KMS-11 (cell line): ENCODE measurements at regions not wholly inside any gene's neighbourhood (a gene's known extent, or its start where the extent isn't known, plus 50 kb on each side); places are given as distances from the start of the nearest gene placed in this dataset.

ENCODE experiments used
- H2AFZ ChIP-seq: fragments of 200-600 bp; sonication (generic); 2 replicates; pipeline ENCODE4 v1.6.1; 2016; ENCODE audit warnings: antibody characterized with exemption, mixed run types, low read depth
- H3K27ac ChIP-seq: fragments of 200-600 bp; sonication (generic); 2 replicates; pipeline ENCODE4 v1.6.1; 2016; ENCODE audit warnings: mild to moderate bottlenecking, mixed run types
- H3K27me3 ChIP-seq: fragments of 200-600 bp; sonication (generic); 2 replicates; pipeline ENCODE4 v1.6.1; 2017; ENCODE audit warnings: mild to moderate bottlenecking, low read depth, mixed run types, moderate library complexity; ENCODE audit not compliant: insufficient read depth
- H3K36me3 ChIP-seq: fragments of 200-600 bp; sonication (generic); 2 replicates; pipeline ENCODE4 v1.6.1; 2017; ENCODE audit warnings: mild to moderate bottlenecking, mixed run types; ENCODE audit not compliant: insufficient read depth
- H3K4me1 ChIP-seq: fragments of 200-600 bp; sonication (generic); 2 replicates; pipeline ENCODE4 v1.6.1; 2016; ENCODE audit warnings: mild to moderate bottlenecking, low read depth, mixed run types; ENCODE audit not compliant: poor library complexity, severe bottlenecking
- H3K4me2 ChIP-seq: fragments of 200-600 bp; sonication (generic); 2 replicates; pipeline ENCODE4 v1.7.0; 2016; ENCODE audit warnings: mild to moderate bottlenecking, mixed run types
- H3K4me3 ChIP-seq: fragments of 200-600 bp; sonication (generic); IDR thresholded peaks from 2 replicates; pipeline ENCODE4 v1.6.1; 2017; ENCODE audit warnings: low read depth, low read length, mixed read lengths; ENCODE audit not compliant: insufficient read depth
- H3K79me2 ChIP-seq: fragments of 200-600 bp; sonication (generic); 2 replicates; pipeline ENCODE4 v1.6.1; 2016; ENCODE audit warnings: low read depth, mixed run types; ENCODE audit not compliant: insufficient read depth
- H3K9ac ChIP-seq: fragments of 200-600 bp; sonication (generic); 2 replicates; pipeline ENCODE4 v1.6.1; 2016; ENCODE audit warnings: mild to moderate bottlenecking, mixed run types
- H4K20me1 ChIP-seq: fragments of 200-600 bp; sonication (generic); 2 replicates; pipeline ENCODE4 v1.6.1; 2016; ENCODE audit warnings: mild to moderate bottlenecking, mixed run types; ENCODE audit not compliant: insufficient read depth
- TF ChIP-seq, protein P1 (sequence below): fragments of 200-600 bp; sonication (generic); conservative IDR thresholded peaks from 2 replicates; pipeline ENCODE4 v1.6.1; 2017; ENCODE audit warnings: low read depth, mild to moderate bottlenecking, antibody characterized with exemption, low read length, moderate library complexity, mixed read lengths

DNA sequence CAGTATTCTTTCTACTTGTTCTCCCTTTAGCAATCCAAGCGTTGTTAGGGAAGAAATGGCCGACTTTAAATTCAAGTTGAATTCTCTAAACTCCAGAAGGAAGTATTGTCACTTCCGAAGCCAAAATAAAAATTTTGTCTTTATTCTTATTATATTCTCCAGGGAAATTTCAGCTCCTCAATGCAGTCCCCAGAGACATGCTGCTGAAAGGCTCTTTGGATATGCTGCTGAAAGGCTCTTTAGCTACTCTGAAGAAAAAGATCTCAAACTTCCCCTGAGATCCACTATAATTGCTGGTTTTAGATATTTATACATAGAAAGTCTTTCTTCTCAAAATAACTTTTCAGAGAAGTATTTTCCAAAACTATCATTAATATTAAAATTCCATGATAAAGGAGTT is 92.3 kb upstream of the PARP8 start:
- Histone ChIP-seq H3K79me2 (no peaks in the 10 kb centered on the region), H3K4me3 (no peak overlapping the region), H3K27ac (no peak overlapping the region), H3K27me3 (no peaks in the 10 kb centered on the region), H2AFZ (no peak overlapping the region), H3K36me3 (no peaks in the 10 kb centered on the region), H3K4me2 (no peak overlapping the region), H4K20me1 (no peaks in the 10 kb centered on the region), H3K4me1 (peaks cover 17% of the 10 kb centered on the region), H3K9ac (no peak overlapping the region)
- TF ChIP-seq, protein P1, sequence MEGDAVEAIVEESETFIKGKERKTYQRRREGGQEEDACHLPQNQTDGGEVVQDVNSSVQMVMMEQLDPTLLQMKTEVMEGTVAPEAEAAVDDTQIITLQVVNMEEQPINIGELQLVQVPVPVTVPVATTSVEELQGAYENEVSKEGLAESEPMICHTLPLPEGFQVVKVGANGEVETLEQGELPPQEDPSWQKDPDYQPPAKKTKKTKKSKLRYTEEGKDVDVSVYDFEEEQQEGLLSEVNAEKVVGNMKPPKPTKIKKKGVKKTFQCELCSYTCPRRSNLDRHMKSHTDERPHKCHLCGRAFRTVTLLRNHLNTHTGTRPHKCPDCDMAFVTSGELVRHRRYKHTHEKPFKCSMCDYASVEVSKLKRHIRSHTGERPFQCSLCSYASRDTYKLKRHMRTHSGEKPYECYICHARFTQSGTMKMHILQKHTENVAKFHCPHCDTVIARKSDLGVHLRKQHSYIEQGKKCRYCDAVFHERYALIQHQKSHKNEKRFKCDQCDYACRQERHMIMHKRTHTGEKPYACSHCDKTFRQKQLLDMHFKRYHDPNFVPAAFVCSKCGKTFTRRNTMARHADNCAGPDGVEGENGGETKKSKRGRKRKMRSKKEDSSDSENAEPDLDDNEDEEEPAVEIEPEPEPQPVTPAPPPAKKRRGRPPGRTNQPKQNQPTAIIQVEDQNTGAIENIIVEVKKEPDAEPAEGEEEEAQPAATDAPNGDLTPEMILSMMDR: no peak

DNA sequence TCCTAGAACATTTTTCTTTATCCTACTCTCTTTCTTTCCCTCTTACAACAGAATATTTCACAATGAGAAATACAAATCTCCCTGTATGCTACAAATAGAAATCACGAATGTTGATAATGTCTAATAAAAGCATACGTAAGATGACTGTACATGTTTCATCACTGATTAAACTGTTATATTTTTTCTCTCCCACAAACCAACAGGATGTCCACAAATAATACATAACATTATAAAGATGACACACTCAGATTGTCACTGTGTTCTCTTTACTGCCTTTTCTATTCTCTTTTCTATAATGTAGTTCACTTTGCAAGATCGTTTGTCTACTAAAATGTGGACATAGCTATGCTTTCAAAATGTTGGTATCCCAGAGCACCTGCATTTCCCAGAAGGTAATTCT is 90.7 kb upstream of the PARP8 start:
- no peak overlapping the region for H2AFZ ChIP-seq
- TF ChIP-seq, protein P1: no peak
- no peak overlapping the region for H3K4me3 ChIP-seq
- H3K9ac ChIP-seq: no peak overlapping the region
- H3K79me2 ChIP-seq: no peaks in the 10 kb centered on the region
- H3K27me3 ChIP-seq: no peaks in the 10 kb centered on the region
- no peak overlapping the region for H3K27ac ChIP-seq
- peaks cover 17% of the 10 kb centered on the region for H3K4me1 ChIP-seq
- no peak overlapping the region for H3K4me2 ChIP-seq
- H4K20me1 ChIP-seq: no peaks in the 10 kb centered on the region
- H3K36me3 ChIP-seq: no peaks in the 10 kb centered on the region

DNA sequence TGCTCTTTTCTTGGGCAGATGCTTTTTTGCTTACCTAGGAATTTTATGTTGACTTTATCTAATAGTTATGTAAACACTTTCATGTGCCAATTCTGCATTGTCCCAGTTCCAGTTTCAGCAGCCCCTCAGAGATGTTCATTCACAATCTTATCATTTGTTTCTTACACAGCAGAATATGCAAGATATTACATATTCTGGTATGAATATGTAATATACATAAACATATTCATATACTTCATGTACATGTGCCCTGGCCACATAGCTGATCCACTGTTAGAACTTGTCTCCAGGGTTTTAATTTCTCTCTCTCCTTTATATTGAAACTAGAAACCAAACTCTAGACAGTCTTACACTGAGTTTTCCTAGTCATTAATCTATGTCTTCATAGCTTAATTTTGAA is 90.2 kb upstream of the PARP8 start:
- no peak overlapping the region for H3K9ac ChIP-seq
- no peaks in the 10 kb centered on the region for H3K79me2 ChIP-seq
- no peaks in the 10 kb centered on the region for H3K36me3 ChIP-seq
- H3K27ac ChIP-seq: no peak overlapping the region
- no peaks in the 10 kb centered on the region for H4K20me1 ChIP-seq
- H3K4me2 ChIP-seq: no peak overlapping the region
- H3K27me3 ChIP-seq: no peaks in the 10 kb centered on the region
- TF ChIP-seq, protein P1: no peak
- H2AFZ ChIP-seq: no peak overlapping the region
- H3K4me3 ChIP-seq: no peak overlapping the region
- H3K4me1 ChIP-seq: peaks cover 17% of the 10 kb centered on the region

DNA sequence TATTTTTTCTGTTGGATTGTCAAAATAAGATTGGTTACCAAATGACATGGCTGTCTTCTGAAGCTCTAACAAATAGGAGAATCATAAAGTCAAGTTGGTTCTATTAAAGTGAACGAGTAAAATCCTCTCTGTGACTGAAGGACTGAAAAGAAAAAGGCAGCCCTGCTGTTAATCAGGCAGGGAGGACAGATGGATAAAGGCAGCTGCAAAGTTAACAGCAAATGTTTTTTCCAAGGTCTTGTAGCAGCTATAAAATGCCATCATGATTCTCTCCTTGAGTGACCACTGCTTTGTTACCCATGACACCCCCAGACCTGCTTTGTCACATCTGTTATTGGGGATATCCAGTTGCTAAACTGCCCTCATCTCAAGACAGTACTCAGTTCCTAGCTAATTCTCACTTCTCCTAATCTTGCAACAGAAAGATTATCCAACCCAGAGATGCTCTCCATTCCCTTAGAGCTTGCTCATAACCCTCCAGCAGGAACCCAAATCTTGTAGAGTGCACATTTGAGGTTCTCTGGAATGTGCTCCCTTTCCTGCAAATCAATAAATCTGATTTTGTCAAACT is 89.7 kb upstream of the PARP8 start:
- Histone ChIP-seq H3K4me2 (no peak overlapping the region), H3K36me3 (no peaks in the 10 kb centered on the region), H4K20me1 (no peaks in the 10 kb centered on the region), H3K4me1 (peaks cover 17% of the 10 kb centered on the region), H3K9ac (no peak overlapping the region), H3K27ac (no peak overlapping the region), H3K4me3 (no peak overlapping the region), H3K79me2 (no peaks in the 10 kb centered on the region), H2AFZ (no peak overlapping the region), H3K27me3 (no peaks in the 10 kb centered on the region)
- TF ChIP-seq, protein P1: no peak
